ENCODE measurements at regions not wholly inside any gene's neighbourhood (a gene's known extent, or its start where the extent isn't known, plus 50 kb on each side); places are given as distances from the start of the nearest gene placed in this dataset.
A peak's percentile ranks its signal among the peaks of the same experiment; 100 is the strongest.

DNA sequence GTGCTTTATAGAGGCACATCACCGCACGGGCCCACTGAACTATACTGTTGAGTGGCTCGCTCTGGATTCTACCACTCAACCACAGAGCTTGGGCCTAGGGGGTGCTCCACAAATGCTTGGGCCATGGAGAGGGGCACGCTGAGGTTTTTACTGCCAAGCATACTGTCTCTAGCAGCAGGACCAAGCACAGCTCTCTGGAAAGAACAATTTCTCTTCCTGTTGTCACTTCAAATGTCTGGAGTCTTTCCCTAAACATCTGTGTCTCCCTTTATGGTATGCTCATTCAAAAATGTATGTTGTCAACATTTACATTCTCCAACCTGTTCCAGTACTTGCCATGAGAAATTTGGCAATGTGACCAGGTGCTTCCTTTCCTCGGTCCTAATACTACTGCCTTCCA, 114.7 kb upstream of the TPM1 start:
- no peak for DNase-seq (ENCODE audit: low spot score)
- no peaks in the 10 kb centered on the region for H3K36me3 ChIP-seq (replicated peaks in 1 of 2; ENCODE audit: control insufficient read depth in 2 of 2, insufficient read depth in 2 of 2, low read length in 2 of 2)
- no peak overlapping the region for H4K91ac ChIP-seq (ENCODE audit: low read depth, low read length, poor library complexity)
- no peak overlapping the region for H3K14ac ChIP-seq (ENCODE audit: low read length)
- H2BK15ac ChIP-seq (ENCODE audit: low read length), result no peak overlapping the region
- H3K27ac ChIP-seq (replicated peaks; ENCODE audit: low read length), result no peak overlapping the region
- no peaks in the 10 kb centered on the region for H3K9me3 ChIP-seq (replicated peaks in 1 of 2; ENCODE audit: control insufficient read depth in 2 of 2, insufficient read depth in 1 of 2, low read depth in 1 of 2, low read length in 2 of 2)
- no peak overlapping the region for H2AK5ac ChIP-seq (ENCODE audit: low read depth, low read length)
- no CpG with 5 or more reads among the region's 5 CpGs for WGBS, 2 donors (ENCODE audit: extremely low coverage in 2 of 2, insufficient read length in 2 of 2, insufficient replicate concordance in 1 of 2)
- H4K8ac ChIP-seq (ENCODE audit: low read depth, low read length), result no peak overlapping the region
- no peaks in the 10 kb centered on the region for H3K27me3 ChIP-seq (ENCODE audit: control insufficient read depth in 3 of 3, insufficient read depth in 3 of 3, low read depth in 1 of 3, low read length in 3 of 3)
- peaks cover 0 to 2% of the 10 kb centered on the region in 2 donors for H3K4me1 ChIP-seq (ENCODE audit: control insufficient read depth in 2 of 2, insufficient read depth in 1 of 2, low read depth in 1 of 2, low read length in 2 of 2)
- H2BK120ac ChIP-seq (ENCODE audit: low read depth, low read length), result no peak overlapping the region
- no peaks in the 10 kb centered on the region for H3K79me1 ChIP-seq (ENCODE audit: low read depth, low read length)
- no peak overlapping the region for H3K4ac ChIP-seq (ENCODE audit: low read length)
- H2BK12ac ChIP-seq (ENCODE audit: low read length), result no peak overlapping the region
- no peak overlapping the region for H3K9ac ChIP-seq (ENCODE audit: low read depth, low read length, poor library complexity)
- no peak overlapping the region for H2BK5ac ChIP-seq (ENCODE audit: low read length)
- H2AFZ ChIP-seq (ENCODE audit: low read length), result peak overlapping the region; percentile 23
- H3K18ac ChIP-seq (ENCODE audit: low read length), result no peak overlapping the region
- no peak overlapping the region for H3K23ac ChIP-seq (ENCODE audit: low read depth, low read length, poor library complexity)
- no peak overlapping the region for H3K4me3 ChIP-seq (ENCODE audit: low read length in 2 of 2)
- no peak overlapping the region for H3K4me2 ChIP-seq (ENCODE audit: insufficient read depth, low read length, poor library complexity, severe bottlenecking)

DNA sequence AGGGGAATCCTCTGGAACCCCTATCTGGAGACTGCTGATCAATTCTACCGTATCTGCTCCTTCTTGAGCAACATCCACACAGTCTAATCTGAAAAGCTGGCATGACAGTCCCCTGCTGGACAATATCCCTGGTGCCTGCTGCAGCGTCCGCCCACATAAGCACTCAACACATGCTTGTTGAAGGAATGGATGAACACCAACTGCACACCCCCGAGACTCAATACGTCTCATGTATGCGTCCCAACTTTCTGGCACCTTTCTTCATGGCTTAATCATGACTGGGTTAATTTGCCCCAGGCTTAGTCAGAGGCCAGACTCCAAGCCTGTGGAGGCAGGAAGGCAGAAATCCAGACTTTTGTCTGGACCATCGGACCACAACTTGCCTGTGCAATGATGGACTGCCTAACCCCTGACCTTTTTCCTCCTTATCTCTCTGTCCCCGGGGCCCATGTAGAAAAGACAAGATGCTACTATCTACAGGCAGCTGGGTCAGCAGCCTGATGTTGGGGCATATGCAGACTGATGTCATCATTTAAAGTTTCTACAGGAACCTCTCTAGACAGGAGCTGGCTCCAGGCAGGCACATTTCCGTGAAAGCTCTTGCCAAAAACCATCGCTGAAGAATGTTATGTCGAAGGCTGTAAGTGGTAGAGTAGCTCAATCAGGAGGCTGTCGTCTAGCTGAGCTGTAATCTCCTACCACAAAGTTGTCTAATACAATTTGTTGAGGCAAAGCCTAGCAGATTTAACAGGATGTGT, 114.1 kb upstream of the TPM1 start:
- Histone ChIP-seq H3K27ac (replicated peaks; ENCODE audit: low read length) (no peak overlapping the region), H3K4me2 (ENCODE audit: insufficient read depth, low read length, poor library complexity, severe bottlenecking) (no peak overlapping the region), H3K9ac (ENCODE audit: low read depth, low read length, poor library complexity) (no peak overlapping the region), H3K9me3 (replicated peaks in 1 of 2; ENCODE audit: control insufficient read depth in 2 of 2, insufficient read depth in 1 of 2, low read depth in 1 of 2, low read length in 2 of 2) (no peaks in the 10 kb centered on the region), H4K8ac (ENCODE audit: low read depth, low read length) (no peak overlapping the region), H2BK5ac (ENCODE audit: low read length) (no peak overlapping the region), H3K23ac (ENCODE audit: low read depth, low read length, poor library complexity) (no peak overlapping the region), H2AFZ (ENCODE audit: low read length) (no peak overlapping the region), H3K14ac (ENCODE audit: low read length) (no peak overlapping the region), H3K4me1 (ENCODE audit: control insufficient read depth in 2 of 2, insufficient read depth in 1 of 2, low read depth in 1 of 2, low read length in 2 of 2) (peaks cover 0 to 2% of the 10 kb centered on the region in 2 donors), H2BK15ac (ENCODE audit: low read length) (no peak overlapping the region), H4K91ac (ENCODE audit: low read depth, low read length, poor library complexity) (no peak overlapping the region), H2BK12ac (ENCODE audit: low read length) (no peak overlapping the region), H2BK120ac (ENCODE audit: low read depth, low read length) (no peak overlapping the region), H3K4ac (ENCODE audit: low read length) (no peak overlapping the region), H3K79me1 (ENCODE audit: low read depth, low read length) (no peaks in the 10 kb centered on the region), H3K4me3 (ENCODE audit: low read length in 2 of 2) (no peak overlapping the region), H3K18ac (ENCODE audit: low read length) (no peak overlapping the region), H3K36me3 (replicated peaks in 1 of 2; ENCODE audit: control insufficient read depth in 2 of 2, insufficient read depth in 2 of 2, low read length in 2 of 2) (no peaks in the 10 kb centered on the region), H3K27me3 (ENCODE audit: control insufficient read depth in 3 of 3, insufficient read depth in 3 of 3, low read depth in 1 of 3, low read length in 3 of 3) (no peaks in the 10 kb centered on the region), H2AK5ac (ENCODE audit: low read depth, low read length) (no peak overlapping the region)
- WGBS, 2 donors (ENCODE audit: extremely low coverage in 2 of 2, insufficient read length in 2 of 2, insufficient replicate concordance in 1 of 2), result no CpG with 5 or more reads among the region's 12 CpGs
- DNase-seq (ENCODE audit: low spot score), result no peak

DNA sequence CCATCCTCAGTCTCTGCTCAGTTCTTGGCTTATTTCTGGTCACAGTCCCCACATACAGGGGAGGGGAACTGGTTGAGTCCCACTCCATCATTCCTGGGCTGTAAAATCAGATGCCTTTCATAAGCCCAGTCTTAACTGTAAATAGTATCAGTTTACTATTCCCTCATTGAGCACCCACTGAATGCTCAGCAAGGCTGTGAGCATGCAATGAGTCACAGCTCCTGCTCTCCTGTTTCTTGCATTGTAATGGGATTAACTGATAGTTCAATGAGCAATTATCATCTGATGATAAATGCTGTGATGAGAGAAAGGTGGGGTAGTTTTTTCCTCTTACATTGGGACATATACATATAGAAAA, 113.6 kb upstream of the TPM1 start:
- Histone ChIP-seq H2AFZ (ENCODE audit: low read length) (no peak overlapping the region), H2BK15ac (ENCODE audit: low read length) (no peak overlapping the region), H4K91ac (ENCODE audit: low read depth, low read length, poor library complexity) (no peak overlapping the region), H3K9ac (ENCODE audit: low read depth, low read length, poor library complexity) (no peak overlapping the region), H3K4me1 (ENCODE audit: control insufficient read depth in 2 of 2, insufficient read depth in 1 of 2, low read depth in 1 of 2, low read length in 2 of 2) (peaks cover 0 to 2% of the 10 kb centered on the region in 2 donors), H3K36me3 (replicated peaks in 1 of 2; ENCODE audit: control insufficient read depth in 2 of 2, insufficient read depth in 2 of 2, low read length in 2 of 2) (no peaks in the 10 kb centered on the region), H4K8ac (ENCODE audit: low read depth, low read length) (no peak overlapping the region), H3K9me3 (replicated peaks in 1 of 2; ENCODE audit: control insufficient read depth in 2 of 2, insufficient read depth in 1 of 2, low read depth in 1 of 2, low read length in 2 of 2) (no peaks in the 10 kb centered on the region), H2BK5ac (ENCODE audit: low read length) (no peak overlapping the region), H3K4ac (ENCODE audit: low read length) (no peak overlapping the region), H3K14ac (ENCODE audit: low read length) (no peak overlapping the region), H3K4me3 (ENCODE audit: low read length in 2 of 2) (no peak overlapping the region), H2BK12ac (ENCODE audit: low read length) (no peak overlapping the region), H3K18ac (ENCODE audit: low read length) (no peak overlapping the region), H3K27me3 (ENCODE audit: control insufficient read depth in 3 of 3, insufficient read depth in 3 of 3, low read depth in 1 of 3, low read length in 3 of 3) (no peaks in the 10 kb centered on the region), H3K23ac (ENCODE audit: low read depth, low read length, poor library complexity) (no peak overlapping the region), H3K4me2 (ENCODE audit: insufficient read depth, low read length, poor library complexity, severe bottlenecking) (no peak overlapping the region), H3K27ac (replicated peaks; ENCODE audit: low read length) (no peak overlapping the region), H2AK5ac (ENCODE audit: low read depth, low read length) (no peak overlapping the region), H2BK120ac (ENCODE audit: low read depth, low read length) (no peak overlapping the region), H3K79me1 (ENCODE audit: low read depth, low read length) (no peaks in the 10 kb centered on the region)
- DNase-seq (ENCODE audit: low spot score), result no peak

DNA sequence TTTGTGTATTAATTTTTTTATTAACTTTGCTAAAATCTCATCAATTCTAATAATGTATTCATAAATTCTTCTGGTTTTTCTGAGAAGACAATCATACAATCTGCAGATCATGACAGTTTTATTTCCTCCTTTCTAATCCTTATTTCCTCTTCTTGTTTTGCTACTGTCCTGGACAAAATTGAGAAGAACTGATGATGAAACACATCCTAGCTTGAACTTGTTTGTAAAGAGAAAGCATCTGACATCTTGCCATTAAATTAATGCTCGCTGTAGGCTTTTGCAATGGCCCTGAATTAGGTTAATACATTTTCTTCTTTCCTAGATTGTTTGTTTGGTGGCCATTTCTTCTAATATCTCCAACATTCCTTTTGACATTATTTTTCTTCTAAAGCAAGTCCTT, 110.9 kb upstream of the TPM1 start:
- no peak overlapping the region for H2BK15ac ChIP-seq (ENCODE audit: low read length)
- no peak overlapping the region for H3K18ac ChIP-seq (ENCODE audit: low read length)
- H3K23ac ChIP-seq (ENCODE audit: low read depth, low read length, poor library complexity), result no peak overlapping the region
- peaks cover 0 to 8% of the 10 kb centered on the region in 2 donors for H3K4me1 ChIP-seq (ENCODE audit: control insufficient read depth in 2 of 2, insufficient read depth in 1 of 2, low read depth in 1 of 2, low read length in 2 of 2)
- H4K8ac ChIP-seq (ENCODE audit: low read depth, low read length), result no peak overlapping the region
- no peaks in the 10 kb centered on the region for H3K79me1 ChIP-seq (ENCODE audit: low read depth, low read length)
- no peak overlapping the region for H2BK5ac ChIP-seq (ENCODE audit: low read length)
- DNase-seq (ENCODE audit: low spot score), result no peak
- H4K91ac ChIP-seq (ENCODE audit: low read depth, low read length, poor library complexity), result no peak overlapping the region
- no peaks in the 10 kb centered on the region for H3K27me3 ChIP-seq (ENCODE audit: control insufficient read depth in 3 of 3, insufficient read depth in 3 of 3, low read depth in 1 of 3, low read length in 3 of 3)
- H3K14ac ChIP-seq (ENCODE audit: low read length), result no peak overlapping the region
- no peak overlapping the region for H2AFZ ChIP-seq (ENCODE audit: low read length)
- H3K36me3 ChIP-seq (replicated peaks in 1 of 2; ENCODE audit: control insufficient read depth in 2 of 2, insufficient read depth in 2 of 2, low read length in 2 of 2), result no peaks in the 10 kb centered on the region
- no peak overlapping the region for H3K27ac ChIP-seq (replicated peaks; ENCODE audit: low read length)
- H3K9me3 ChIP-seq (replicated peaks in 1 of 2; ENCODE audit: control insufficient read depth in 2 of 2, insufficient read depth in 1 of 2, low read depth in 1 of 2, low read length in 2 of 2), result no peaks in the 10 kb centered on the region
- H2BK120ac ChIP-seq (ENCODE audit: low read depth, low read length), result no peak overlapping the region
- no peak overlapping the region for H3K4me3 ChIP-seq (ENCODE audit: low read length in 2 of 2)
- H3K4ac ChIP-seq (ENCODE audit: low read length), result no peak overlapping the region
- no peak overlapping the region for H2AK5ac ChIP-seq (ENCODE audit: low read depth, low read length)
- no peak overlapping the region for H2BK12ac ChIP-seq (ENCODE audit: low read length)
- H3K9ac ChIP-seq (ENCODE audit: low read depth, low read length, poor library complexity), result no peak overlapping the region
- no CpG with 5 or more reads among the region's 1 CpG for WGBS, 2 donors (ENCODE audit: extremely low coverage in 2 of 2, insufficient read length in 2 of 2, insufficient replicate concordance in 1 of 2)
- no peak overlapping the region for H3K4me2 ChIP-seq (ENCODE audit: insufficient read depth, low read length, poor library complexity, severe bottlenecking)
